DOHH2 (cell line): ENCODE measurements at regions not wholly inside any gene's neighbourhood (a gene's known extent, or its start where the extent isn't known, plus 50 kb on each side); places are given as distances from the start of the nearest gene placed in this dataset.

ENCODE experiments used
- H3F3A ChIP-seq: fragments of 200-600 bp; sonication (generic), shearing (Covaris generic); 2 replicates; pipeline ENCODE4 v1.6.0; 2016; ENCODE audit warnings: antibody characterized with exemption, mild to moderate bottlenecking; ENCODE audit not compliant: control insufficient read depth, insufficient read depth
- H3K27ac ChIP-seq: fragments of 200-600 bp; sonication (generic); 2 replicates; pipeline ENCODE4 v1.5.1; 2014; ENCODE audit warnings: low read depth, mild to moderate bottlenecking, low read length, moderate library complexity
- H3K27me3 ChIP-seq: fragments of 200-600 bp; sonication (generic); 2 replicates; pipeline ENCODE4 v1.6.1; 2014; ENCODE audit warnings: mild to moderate bottlenecking, low read length, mixed read lengths; ENCODE audit not compliant: control insufficient read depth
- H3K36me3 ChIP-seq: fragments of 200-600 bp; sonication (generic); 2 replicates; pipeline ENCODE4 v1.6.1; 2014; ENCODE audit warnings: mild to moderate bottlenecking, low read length, moderate library complexity, mixed read lengths; ENCODE audit not compliant: control insufficient read depth
- H3K4me1 ChIP-seq: fragments of 200-600 bp; sonication (generic); 2 replicates; pipeline ENCODE4 v1.6.1; 2014; ENCODE audit warnings: mild to moderate bottlenecking, low read length, mixed read lengths; ENCODE audit not compliant: control insufficient read depth
- H3K4me2 ChIP-seq: fragments of 200-600 bp; sonication (generic); 2 replicates; pipeline ENCODE4 v1.6.0; 2014; ENCODE audit warnings: mild to moderate bottlenecking, low read length, moderate library complexity
- H3K4me3 ChIP-seq: fragments of 200-600 bp; sonication (generic); 2 replicates; pipeline ENCODE4 v1.5.1; 2014; ENCODE audit warnings: mild to moderate bottlenecking, low read length, mixed read lengths
- H3K79me2 ChIP-seq: fragments of 200-600 bp; sonication (generic); 2 replicates; pipeline ENCODE4 v1.6.1; 2014; ENCODE audit warnings: mild to moderate bottlenecking, low read length, mixed read lengths; ENCODE audit not compliant: control insufficient read depth
- H3K9me2 ChIP-seq: fragments of 200-600 bp; sonication (generic); replicated peaks from 2 replicates; pipeline ENCODE4 v1.6.1; 2014; ENCODE audit warnings: mild to moderate bottlenecking, low read length, mixed read lengths; ENCODE audit not compliant: control insufficient read depth
- H3K9me3 ChIP-seq: fragments of 200-600 bp; sonication (generic); 2 replicates; pipeline ENCODE4 v1.6.1; 2014; ENCODE audit warnings: antibody characterized with exemption, low read length, mixed read lengths; ENCODE audit not compliant: control insufficient read depth, insufficient read depth
- H4K20me1 ChIP-seq: fragments of 200-600 bp; sonication (generic); 2 replicates; pipeline ENCODE4 v1.6.0; 2014; ENCODE audit warnings: low read depth, mild to moderate bottlenecking, antibody characterized with exemption, low read length, moderate library complexity; ENCODE audit not compliant: control insufficient read depth, insufficient read depth
- CTCF ChIP-seq: fragments of 200-600 bp; sonication (generic); IDR thresholded peaks from one replicate; pipeline ENCODE4 v1.5.1; 2014; ENCODE audit warnings: antibody characterized with exemption, mild to moderate bottlenecking, low read depth, low read length; ENCODE audit not compliant: poor library complexity, severe bottlenecking
- EZH2phosphoT487 ChIP-seq: fragments of 200-600 bp; sonication (generic); IDR thresholded peaks from 2 replicates; pipeline ENCODE4 v1.6.1; 2017; ENCODE audit warnings: borderline replicate concordance, mild to moderate bottlenecking, antibody characterized with exemption, low read length, moderate library complexity, mixed read lengths

DNA sequence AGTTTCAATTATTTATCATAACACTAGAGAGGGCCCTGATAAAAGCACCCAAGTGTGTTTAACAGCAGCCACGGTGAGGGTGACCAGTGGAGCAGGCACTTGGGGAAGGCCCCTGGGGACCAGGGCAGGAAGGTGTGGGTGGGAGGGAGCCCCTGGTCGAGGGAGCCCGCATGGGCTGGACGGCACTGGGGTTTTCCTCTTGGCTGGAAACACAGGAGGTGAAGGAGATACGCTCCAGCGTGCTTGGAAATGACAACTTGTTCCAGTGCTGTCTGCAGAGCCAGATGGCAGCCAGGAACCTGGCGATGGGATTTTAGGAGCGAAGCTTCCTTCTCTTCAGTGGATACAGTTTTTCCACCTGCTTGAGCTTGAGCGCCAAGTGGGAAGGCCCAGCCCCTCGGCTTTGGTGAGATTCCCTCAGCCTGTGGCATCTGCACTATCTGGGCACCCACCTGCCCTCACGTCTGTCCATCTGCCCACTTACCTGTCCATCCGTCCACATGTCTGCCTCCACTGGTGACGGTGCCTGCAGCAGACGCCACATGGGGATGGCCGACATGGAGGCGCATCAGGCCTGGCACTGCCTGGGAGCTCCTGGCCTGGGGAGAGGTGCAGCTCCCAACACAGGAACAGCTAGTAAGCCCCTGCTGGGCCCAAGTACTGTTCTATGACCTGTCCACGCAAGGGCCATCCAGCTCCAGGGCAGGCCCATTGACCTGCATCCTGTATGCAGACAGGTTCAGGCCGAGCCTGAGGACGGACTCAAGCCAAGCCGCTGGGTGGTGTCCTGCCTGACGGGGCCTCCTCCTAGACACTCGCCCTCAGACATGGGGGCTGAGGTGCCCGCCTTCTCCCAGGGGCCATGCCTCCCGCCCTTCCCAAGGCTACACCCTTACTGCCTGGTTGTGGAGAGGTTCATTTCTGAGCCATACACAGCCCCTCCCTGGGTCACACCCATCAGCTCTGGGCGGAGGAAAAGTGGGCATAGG lies 192.2 kb upstream of the C14orf180 start:
- H3K27ac ChIP-seq: no peak overlapping the region
- H3K9me3 ChIP-seq: no peaks in the 10 kb centered on the region
- H4K20me1 ChIP-seq: no peaks in the 10 kb centered on the region
- no peaks in the 10 kb centered on the region for H3K79me2 ChIP-seq
- H3K4me2 ChIP-seq: no peak overlapping the region
- no peaks in the 10 kb centered on the region for H3K27me3 ChIP-seq
- H3K36me3 ChIP-seq: no peaks in the 10 kb centered on the region
- TF ChIP-seq CTCF (no peak), EZH2phosphoT487 (no peak)
- no peaks in the 10 kb centered on the region for H3F3A ChIP-seq
- H3K4me1 ChIP-seq: no peaks in the 10 kb centered on the region
- no peaks in the 10 kb centered on the region for H3K9me2 ChIP-seq
- no peak overlapping the region for H3K4me3 ChIP-seq

- H3K4me2 ChIP-seq: no peak overlapping the region
Measured at GRCh38 chr14:104388011-104388521, 191.5 kb upstream of the C14orf180 start.

DNA sequence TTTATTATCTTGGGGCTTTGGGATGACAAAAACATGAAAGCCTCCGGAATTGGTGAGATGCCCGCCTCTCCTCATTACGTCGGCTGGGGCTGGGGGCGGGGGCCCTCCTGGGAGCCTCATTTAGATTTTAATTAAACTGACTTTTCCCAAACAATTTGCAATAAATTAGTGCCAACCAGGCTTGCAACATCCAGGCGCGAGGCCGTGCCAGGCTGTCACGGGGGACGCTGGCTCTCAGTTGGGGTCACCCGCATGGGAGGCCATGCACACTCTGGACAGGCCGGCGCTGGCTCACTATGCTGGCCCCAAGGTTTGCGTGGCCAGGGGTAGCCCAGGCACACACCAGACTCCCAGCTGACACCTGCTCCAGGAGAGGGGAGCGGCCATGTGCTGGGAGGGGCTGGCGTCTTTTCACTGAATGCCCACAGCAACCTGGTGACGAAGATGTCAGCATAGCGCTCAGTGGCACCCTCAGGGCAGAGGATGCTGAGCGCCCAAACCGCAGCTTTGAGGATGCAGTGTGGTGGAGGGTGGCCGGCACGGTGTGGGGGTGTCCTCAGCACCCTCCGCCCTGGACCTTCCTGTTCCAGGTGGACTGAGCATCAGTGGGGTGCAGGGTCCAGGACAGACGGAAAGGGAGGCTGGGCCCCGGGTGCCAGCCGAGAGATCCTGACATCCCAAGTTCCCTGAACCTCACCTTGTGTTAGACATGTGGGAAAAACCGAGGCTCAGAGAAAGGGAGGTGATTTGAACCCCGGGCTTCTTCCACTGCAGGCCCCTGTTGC lies 190.8 kb upstream of the C14orf180 start:
- Histone ChIP-seq H3K27me3 (no peaks in the 10 kb centered on the region), H3F3A (no peaks in the 10 kb centered on the region), H3K9me2 (no peaks in the 10 kb centered on the region), H3K9me3 (no peaks in the 10 kb centered on the region), H4K20me1 (no peaks in the 10 kb centered on the region), H3K27ac (no peak overlapping the region), H3K4me1 (peaks cover under 1% of the 10 kb centered on the region; the same call in 1 of the 2 replicates), H3K4me2 (no peak overlapping the region), H3K36me3 (no peaks in the 10 kb centered on the region), H3K79me2 (no peaks in the 10 kb centered on the region), H3K4me3 (no peak overlapping the region)
- TF ChIP-seq EZH2phosphoT487 (no peak), CTCF (no peak)

More at GRCh38 chr14:104388011-104388521, 191.5 kb upstream of the C14orf180 start:
- H3K27ac ChIP-seq: no peak overlapping the region
- H3F3A ChIP-seq: no peaks in the 10 kb centered on the region
- TF ChIP-seq EZH2phosphoT487 (no peak), CTCF (no peak)
- no peaks in the 10 kb centered on the region for H3K27me3 ChIP-seq
- no peaks in the 10 kb centered on the region for H4K20me1 ChIP-seq
- H3K4me3 ChIP-seq: no peak overlapping the region
- no peaks in the 10 kb centered on the region for H3K79me2 ChIP-seq
- no peaks in the 10 kb centered on the region for H3K4me1 ChIP-seq
- no peaks in the 10 kb centered on the region for H3K36me3 ChIP-seq
- H3K9me3 ChIP-seq: no peaks in the 10 kb centered on the region
- no peaks in the 10 kb centered on the region for H3K9me2 ChIP-seq
